ENCODE measurements at regions not wholly inside any gene's neighbourhood (a gene's known extent, or its start where the extent isn't known, plus 50 kb on each side); places are given as distances from the start of the nearest gene placed in this dataset.

- TF ChIP-seq TBL1XR1 (IDR thresholded peaks at IDR 0.05; ENCODE audit: borderline replicate concordance, low read length, partially characterized antibody) (no peak), CTCF (CRISPR knock-in tag; IDR thresholded peaks at IDR 0.05) (no peak), DMTF1 (CRISPR knock-in tag; IDR thresholded peaks at IDR 0.05) (no peak), TAF1 (CRISPR knock-in tag; IDR thresholded peaks at IDR 0.05) (no peak), ZNF281 (CRISPR knock-in tag; IDR thresholded peaks at IDR 0.05; ENCODE audit: borderline replicate concordance) (no peak), ADNP (CRISPR knock-in tag; IDR thresholded peaks at IDR 0.05) (no peak), CBX2 (IDR thresholded peaks at IDR 0.05; ENCODE audit: low read depth, low read length) (no peak), CBX2 (CRISPR knock-in tag; IDR thresholded peaks at IDR 0.05; ENCODE audit: low read depth) (no peak), NR2C2 (CRISPR knock-in tag; IDR thresholded peaks at IDR 0.05; ENCODE audit: borderline replicate concordance) (no peak), NFE2L1 (CRISPR knock-in tag; IDR thresholded peaks at IDR 0.05; ENCODE audit: borderline replicate concordance) (no peak)
These were observed 116.3 kb upstream of the TEX13C start for GRCh38 chrX:125203365-125203736.
